Hepatocyte (in vitro differentiated cells): ENCODE measurements at regions not wholly inside any gene's neighbourhood (a gene's known extent, or its start where the extent isn't known, plus 50 kb on each side); places are given as distances from the start of the nearest gene placed in this dataset.
"Not testable (repeated sequence)": the region's sequence is repeated elsewhere in the genome, so short reads cannot be mapped to it uniquely, and the experiment has no call there.

Experiments used
- DNase-seq: peaks from one replicate; pipeline ENCODE4 v3.0.0-alpha.2; 2016; ENCODE audit warnings: low spot score
- H2AFZ ChIP-seq: fragments of 200-600 bp; sonication (generic); 2 replicates; pipeline ENCODE4 v1.6.0; 2016; ENCODE audit warnings: antibody characterized with exemption, mild to moderate bottlenecking
- H3K27ac ChIP-seq: fragments of 200-600 bp; sonication (generic); 2 replicates; pipeline ENCODE4 v1.5.1; 2016; ENCODE audit warnings: mild to moderate bottlenecking
- H3K27me3 ChIP-seq: fragments of 200-600 bp; sonication (generic); 2 replicates; pipeline ENCODE4 v1.6.1; 2016
- H3K36me3 ChIP-seq: fragments of 200-600 bp; sonication (generic); replicated peaks from 2 replicates; pipeline ENCODE4 v1.5.1; 2016; ENCODE audit warnings: low read depth; ENCODE audit not compliant: insufficient read depth
- H3K4me1 ChIP-seq: fragments of 200-600 bp; sonication (generic); 2 replicates; pipeline ENCODE4 v1.5.1; 2016; ENCODE audit warnings: mild to moderate bottlenecking, moderate library complexity; ENCODE audit not compliant: insufficient read depth
- H3K4me2 ChIP-seq: fragments of 200-600 bp; sonication (generic); 2 replicates; pipeline ENCODE4 v1.6.0; 2016
- H3K4me3 ChIP-seq: fragments of 200-600 bp; sonication (generic); 2 replicates; pipeline ENCODE4 v1.5.1; 2016; ENCODE audit warnings: mild to moderate bottlenecking
- H3K79me2 ChIP-seq: fragments of 200-600 bp; sonication (generic); 2 replicates; pipeline ENCODE4 v1.6.0; 2017; ENCODE audit warnings: mild to moderate bottlenecking
- H3K9me2 ChIP-seq: fragments of 200-600 bp; sonication (generic); replicated peaks from 2 replicates; pipeline ENCODE4 v1.6.0; 2017; ENCODE audit warnings: mild to moderate bottlenecking; ENCODE audit not compliant: insufficient read depth
- H3K9me3 ChIP-seq: fragments of 200-600 bp; sonication (generic); 2 replicates; pipeline ENCODE4 v1.5.1; 2016; ENCODE audit warnings: low read depth, mild to moderate bottlenecking
- H4K20me1 ChIP-seq: fragments of 200-600 bp; sonication (generic); 2 replicates; pipeline ENCODE4 v1.6.0; 2016; ENCODE audit warnings: mild to moderate bottlenecking; ENCODE audit not compliant: insufficient read depth, poor library complexity, severe bottlenecking
- CTCF ChIP-seq: fragments of 200-600 bp; sonication (generic); IDR thresholded peaks from 2 replicates; pipeline ENCODE4 v1.5.1; 2016; ENCODE audit warnings: antibody characterized with exemption, mild to moderate bottlenecking; ENCODE audit not compliant: poor library complexity
- EZH2 ChIP-seq: fragments of 200-600 bp; sonication (generic); IDR thresholded peaks from 2 replicates; pipeline ENCODE4 v1.6.1; 2016; ENCODE audit warnings: antibody characterized with exemption, mild to moderate bottlenecking, borderline replicate concordance
- EZH2phosphoT487 ChIP-seq: fragments of 200-600 bp; sonication (generic); IDR thresholded peaks from one replicate; pipeline ENCODE4 v1.6.1; 2018; ENCODE audit warnings: antibody characterized with exemption, mild to moderate bottlenecking, low read depth, moderate library complexity; ENCODE audit not compliant: unreplicated experiment, severe bottlenecking
- WGBS: methylation state at CpG from one replicate; pipeline ENCODE4 v1.1.6; 2016; ENCODE audit warnings: low lambda C conversion rate; ENCODE audit errors: missing lambda C conversion rate; 5-methylcytosine and 5-hydroxymethylcytosine counted together

GRCh38 chr6:97497713-97498331, 214.8 kb upstream of the MMS22L start:
- no peak overlapping the region for H3K4me3 ChIP-seq
- H3K4me1 ChIP-seq: no peaks in the 10 kb centered on the region
- H4K20me1 ChIP-seq: no peaks in the 10 kb centered on the region
- H2AFZ ChIP-seq: peak overlapping the region; percentile 36
- no peaks in the 10 kb centered on the region for H3K9me3 ChIP-seq
- WGBS: 31% methylated on average over 4 of the region's 4 CpGs
- TF ChIP-seq CTCF (peak; percentile 90), EZH2 (no peak), EZH2phosphoT487 (no peak)
- peak; percentile 85 for DNase-seq
- no peaks in the 10 kb centered on the region for H3K9me2 ChIP-seq
- H3K36me3 ChIP-seq: no peaks in the 10 kb centered on the region
- H3K79me2 ChIP-seq: no peaks in the 10 kb centered on the region
- H3K4me2 ChIP-seq: no peak overlapping the region
- H3K27me3 ChIP-seq: no peaks in the 10 kb centered on the region
- H3K27ac ChIP-seq: no peak overlapping the region

GRCh38 chr6:97501853-97502252, 218.8 kb upstream of the MMS22L start:
- no peak for TF ChIP-seq EZH2
- no peak for TF ChIP-seq EZH2phosphoT487
- no peak for TF ChIP-seq CTCF
- no peak for DNase-seq
- no peak overlapping the region for H3K4me3 ChIP-seq
- H3K36me3 ChIP-seq: no peaks in the 10 kb centered on the region
- H3K79me2 ChIP-seq: no peaks in the 10 kb centered on the region
- no peak overlapping the region for H2AFZ ChIP-seq
- no peaks in the 10 kb centered on the region for H3K9me2 ChIP-seq
- no peaks in the 10 kb centered on the region for H4K20me1 ChIP-seq
- no peaks in the 10 kb centered on the region for H3K9me3 ChIP-seq
- no peaks in the 10 kb centered on the region for H3K27me3 ChIP-seq
- H3K4me1 ChIP-seq: no peaks in the 10 kb centered on the region
- 70% methylated on average over 2 of the region's 2 CpGs for WGBS
- H3K27ac ChIP-seq: no peak overlapping the region
- no peak overlapping the region for H3K4me2 ChIP-seq

- Histone ChIP-seq H3K4me1 (no peaks in the 10 kb centered on the region), H4K20me1 (no peaks in the 10 kb centered on the region), H3K4me3 (no peak overlapping the region), H3K27me3 (no peaks in the 10 kb centered on the region), H3K36me3 (no peaks in the 10 kb centered on the region), H3K9me3 (no peaks in the 10 kb centered on the region), H3K27ac (no peak overlapping the region), H3K9me2 (no peaks in the 10 kb centered on the region), H3K79me2 (no peaks in the 10 kb centered on the region), H2AFZ (no peak overlapping the region), H3K4me2 (no peak overlapping the region)
- 100% methylated on average over 1 of the region's 1 CpG for WGBS
- no peak for TF ChIP-seq EZH2phosphoT487
- no peak for TF ChIP-seq EZH2
- no peak for TF ChIP-seq CTCF
- no peak for DNase-seq
Measured at GRCh38 chr6:97508646-97509045, 225.6 kb upstream of the MMS22L start.

- H3K4me3 ChIP-seq, H3K9me3 ChIP-seq, DNase-seq, H3K27me3 ChIP-seq, H3K4me1 ChIP-seq, H3K36me3 ChIP-seq, H3K27ac ChIP-seq, H3K9me2 ChIP-seq, H4K20me1 ChIP-seq, H3K4me2 ChIP-seq, H3K79me2 ChIP-seq, H2AFZ ChIP-seq: not testable (repeated sequence)
Measured at GRCh38 chr6:97513260-97513659, 230.2 kb upstream of the MMS22L start.
